ENCODE measurements at regions not wholly inside any gene's neighbourhood (a gene's known extent, or its start where the extent isn't known, plus 50 kb on each side); places are given as distances from the start of the nearest gene placed in this dataset.

DNA sequence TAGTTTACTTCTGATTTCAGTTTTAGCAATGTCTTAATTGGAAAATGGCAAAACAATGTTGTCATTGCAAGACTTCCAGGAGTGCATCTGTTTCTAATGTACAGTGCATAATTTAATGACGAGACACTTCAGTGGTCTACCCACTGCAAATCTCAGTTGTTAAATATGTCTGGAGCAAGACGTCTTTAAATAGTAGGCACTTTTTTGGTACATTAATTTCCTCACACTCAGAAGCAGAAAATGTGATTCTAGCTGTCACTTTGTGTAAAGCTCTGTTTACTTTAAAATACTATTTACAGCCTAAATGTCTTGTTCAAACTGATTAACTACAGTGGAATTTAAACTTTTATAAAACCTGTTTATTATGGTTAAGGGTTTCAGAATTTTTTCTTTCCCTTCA, 815.5 kb downstream of the TLE1 start:
- no peak for TF ChIP-seq POLR2A (IDR thresholded peaks at IDR 0.05; ENCODE audit: extremely low read depth, insufficient read length)
- TF ChIP-seq, protein P1, sequence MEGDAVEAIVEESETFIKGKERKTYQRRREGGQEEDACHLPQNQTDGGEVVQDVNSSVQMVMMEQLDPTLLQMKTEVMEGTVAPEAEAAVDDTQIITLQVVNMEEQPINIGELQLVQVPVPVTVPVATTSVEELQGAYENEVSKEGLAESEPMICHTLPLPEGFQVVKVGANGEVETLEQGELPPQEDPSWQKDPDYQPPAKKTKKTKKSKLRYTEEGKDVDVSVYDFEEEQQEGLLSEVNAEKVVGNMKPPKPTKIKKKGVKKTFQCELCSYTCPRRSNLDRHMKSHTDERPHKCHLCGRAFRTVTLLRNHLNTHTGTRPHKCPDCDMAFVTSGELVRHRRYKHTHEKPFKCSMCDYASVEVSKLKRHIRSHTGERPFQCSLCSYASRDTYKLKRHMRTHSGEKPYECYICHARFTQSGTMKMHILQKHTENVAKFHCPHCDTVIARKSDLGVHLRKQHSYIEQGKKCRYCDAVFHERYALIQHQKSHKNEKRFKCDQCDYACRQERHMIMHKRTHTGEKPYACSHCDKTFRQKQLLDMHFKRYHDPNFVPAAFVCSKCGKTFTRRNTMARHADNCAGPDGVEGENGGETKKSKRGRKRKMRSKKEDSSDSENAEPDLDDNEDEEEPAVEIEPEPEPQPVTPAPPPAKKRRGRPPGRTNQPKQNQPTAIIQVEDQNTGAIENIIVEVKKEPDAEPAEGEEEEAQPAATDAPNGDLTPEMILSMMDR (IDR thresholded peaks at IDR 0.05; ENCODE audit: low read depth, low read length), result no peak
- TF ChIP-seq MYC (IDR thresholded peaks at IDR 0.05; ENCODE audit: low read depth, low read length), result no peak
- TF ChIP-seq, protein P2, sequence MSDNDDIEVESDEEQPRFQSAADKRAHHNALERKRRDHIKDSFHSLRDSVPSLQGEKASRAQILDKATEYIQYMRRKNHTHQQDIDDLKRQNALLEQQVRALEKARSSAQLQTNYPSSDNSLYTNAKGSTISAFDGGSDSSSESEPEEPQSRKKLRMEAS (IDR thresholded peaks at IDR 0.05; ENCODE audit: low read depth, low read length), result no peak
